C4-2B (cell line): ENCODE measurements at regions not wholly inside any gene's neighbourhood (a gene's known extent, or its start where the extent isn't known, plus 50 kb on each side); places are given as distances from the start of the nearest gene placed in this dataset.

Experiments
- ZFX ChIP-seq: fragments of 450-650 bp; IDR thresholded peaks from 2 replicates; pipeline ENCODE4 v1.6.1; 2017
- TF ChIP-seq, protein P1 (sequence below): fragments of 450-650 bp; conservative IDR thresholded peaks from 2 replicates; pipeline ENCODE4 v1.5.1; 2017; ENCODE audit warnings: mild to moderate bottlenecking

DNA sequence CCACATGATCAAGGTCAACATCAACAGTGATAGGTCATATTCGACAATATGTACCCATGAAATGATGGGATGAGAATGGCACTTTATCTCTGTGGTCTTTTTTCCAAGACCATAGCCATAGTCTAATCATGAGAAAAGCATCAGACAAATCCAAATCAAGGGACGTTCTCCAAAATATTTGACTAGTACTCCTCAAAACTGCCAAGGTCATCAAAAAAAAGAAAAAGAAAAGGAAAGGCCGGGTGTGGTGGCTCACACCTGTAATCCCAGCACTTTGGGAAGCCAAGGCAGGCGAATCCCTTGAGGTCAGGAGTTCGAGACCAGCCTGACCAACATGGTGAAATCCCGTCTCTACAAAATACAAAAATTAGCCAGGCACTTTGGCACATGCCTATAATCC, 318.3 kb downstream of the TAFA4 start:
- TF ChIP-seq, protein P1, sequence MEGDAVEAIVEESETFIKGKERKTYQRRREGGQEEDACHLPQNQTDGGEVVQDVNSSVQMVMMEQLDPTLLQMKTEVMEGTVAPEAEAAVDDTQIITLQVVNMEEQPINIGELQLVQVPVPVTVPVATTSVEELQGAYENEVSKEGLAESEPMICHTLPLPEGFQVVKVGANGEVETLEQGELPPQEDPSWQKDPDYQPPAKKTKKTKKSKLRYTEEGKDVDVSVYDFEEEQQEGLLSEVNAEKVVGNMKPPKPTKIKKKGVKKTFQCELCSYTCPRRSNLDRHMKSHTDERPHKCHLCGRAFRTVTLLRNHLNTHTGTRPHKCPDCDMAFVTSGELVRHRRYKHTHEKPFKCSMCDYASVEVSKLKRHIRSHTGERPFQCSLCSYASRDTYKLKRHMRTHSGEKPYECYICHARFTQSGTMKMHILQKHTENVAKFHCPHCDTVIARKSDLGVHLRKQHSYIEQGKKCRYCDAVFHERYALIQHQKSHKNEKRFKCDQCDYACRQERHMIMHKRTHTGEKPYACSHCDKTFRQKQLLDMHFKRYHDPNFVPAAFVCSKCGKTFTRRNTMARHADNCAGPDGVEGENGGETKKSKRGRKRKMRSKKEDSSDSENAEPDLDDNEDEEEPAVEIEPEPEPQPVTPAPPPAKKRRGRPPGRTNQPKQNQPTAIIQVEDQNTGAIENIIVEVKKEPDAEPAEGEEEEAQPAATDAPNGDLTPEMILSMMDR, result no peak
- no peak for TF ChIP-seq ZFX
